Fibroblast of villous mesenchyme (primary cell): ENCODE measurements at regions not wholly inside any gene's neighbourhood (a gene's known extent, or its start where the extent isn't known, plus 50 kb on each side); places are given as distances from the start of the nearest gene placed in this dataset.

Experiments
- DNase-seq: peaks from one replicate; pipeline ENCODE4 v3.0.0-alpha.2; 2010; ENCODE audit warnings: low read depth
- H3K4me3 ChIP-seq: 2 replicates; pipeline ENCODE4 v1.5.1; 2011; ENCODE audit warnings: low read depth, mild to moderate bottlenecking, low read length
- CTCF ChIP-seq: IDR thresholded peaks from 2 replicates; pipeline ENCODE4 v1.5.1; 2012; ENCODE audit warnings: low read depth, mild to moderate bottlenecking, low read length; ENCODE audit not compliant: insufficient read depth

GRCh38 chr2:100639588-100640390, 77.0 kb downstream of the PDCL3 start:
- no peak for DNase-seq
- no peak overlapping the region for H3K4me3 ChIP-seq
- TF ChIP-seq CTCF = no peak

DNA sequence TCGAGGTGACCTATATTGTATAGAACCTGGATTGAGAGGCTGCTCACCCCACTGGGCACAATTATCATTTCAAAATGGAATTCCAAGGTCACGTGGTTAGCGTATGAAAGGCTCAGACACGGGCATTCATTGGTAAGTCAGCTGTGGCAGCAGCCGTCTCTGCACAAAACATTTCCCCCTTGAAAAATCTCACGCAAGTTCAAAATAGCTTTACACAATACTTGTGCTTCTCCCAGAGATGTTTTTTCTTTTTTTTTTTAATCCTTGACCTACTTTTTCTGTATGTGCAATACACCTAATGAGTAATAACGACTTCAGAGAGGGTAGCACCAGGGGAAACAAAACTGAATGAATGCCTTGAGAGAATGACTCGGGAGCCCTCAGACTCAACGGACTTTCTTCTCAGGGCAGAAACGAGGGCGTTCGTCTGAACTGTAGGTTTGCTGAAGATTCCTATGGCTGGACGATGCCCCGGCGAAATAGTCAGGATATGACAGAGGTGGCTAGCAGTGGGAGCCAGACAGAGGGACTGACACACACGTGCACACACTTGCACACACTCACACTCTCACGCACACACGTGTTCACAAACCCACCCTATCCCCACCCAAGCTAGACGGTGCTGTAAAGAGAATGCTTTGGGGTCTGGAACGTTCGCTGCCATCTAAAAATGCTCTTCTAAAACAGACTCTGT, 77.8 kb downstream of the PDCL3 start:
- DNase-seq = peak; percentile 7
- TF ChIP-seq CTCF = no peak
- no peak overlapping the region for H3K4me3 ChIP-seq

GRCh38 chr2:100641125-100641435, 78.3 kb downstream of the PDCL3 start:
- no peak for TF ChIP-seq CTCF
- no peak overlapping the region for H3K4me3 ChIP-seq
- no peak for DNase-seq

- no peak overlapping the region for H3K4me3 ChIP-seq
- TF ChIP-seq CTCF = no peak
- DNase-seq = no peak
Measured at GRCh38 chr2:100642425-100642824, 79.6 kb downstream of the PDCL3 start.

DNA sequence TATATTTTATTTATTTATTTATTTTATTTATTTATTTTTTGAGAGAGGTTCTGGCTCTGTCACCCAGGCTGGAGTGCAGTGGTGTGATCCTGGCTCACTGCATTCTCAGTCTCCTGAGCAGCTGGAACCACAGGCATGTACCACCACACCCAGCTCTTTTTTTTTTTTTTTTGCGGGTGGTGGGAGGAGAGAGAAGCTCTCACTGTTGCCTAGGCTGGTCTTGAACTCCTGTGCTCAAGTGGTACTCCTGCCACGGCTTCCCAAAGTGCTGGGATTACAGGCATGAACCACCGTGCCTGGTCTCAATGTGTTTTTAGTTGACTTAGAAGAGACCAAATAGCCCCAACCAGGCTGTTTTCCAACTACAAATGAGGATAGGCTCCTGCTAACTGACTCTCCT, 80.7 kb downstream of the PDCL3 start:
- no peak for DNase-seq
- H3K4me3 ChIP-seq = no peak overlapping the region
- no peak for TF ChIP-seq CTCF

DNA sequence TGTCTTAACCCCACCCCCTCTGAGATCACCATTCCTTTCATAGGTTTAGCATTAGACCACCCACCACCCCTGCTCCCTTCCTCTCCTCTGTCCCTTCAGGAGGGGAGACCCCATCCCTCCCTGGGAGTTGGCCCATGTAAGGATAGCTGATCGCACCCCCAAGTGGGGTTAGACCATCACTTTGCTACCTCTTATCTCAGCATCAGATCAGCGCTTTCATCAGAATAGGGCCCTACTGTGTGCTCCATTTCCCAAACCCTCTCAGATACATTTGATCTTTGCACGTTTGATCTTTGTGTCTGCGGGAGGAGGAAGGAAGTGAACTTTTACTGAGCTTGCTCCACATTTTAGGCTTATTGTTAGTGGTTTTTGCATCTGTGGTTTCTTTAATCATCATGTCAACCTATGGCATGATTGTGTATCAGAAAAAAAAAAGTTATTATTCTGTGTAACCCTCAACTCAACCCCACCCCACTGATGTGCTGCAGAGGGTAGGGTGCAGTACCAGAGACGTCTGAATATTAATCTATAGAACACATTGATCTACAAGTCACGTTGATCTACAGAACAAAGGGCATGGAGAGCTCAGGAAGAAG, 81.2 kb downstream of the PDCL3 start:
- TF ChIP-seq CTCF = no peak
- no peak for DNase-seq
- H3K4me3 ChIP-seq = no peak overlapping the region
